Upper lobe of left lung (tissue), 4 donors: ENCODE measurements at regions not wholly inside any gene's neighbourhood (a gene's known extent, or its start where the extent isn't known, plus 50 kb on each side); places are given as distances from the start of the nearest gene placed in this dataset.

Experiments used
- CTCF ChIP-seq, 6 experiments: fragments of 450-650 bp in 4 of 6; fragments of 200-600 bp in 2 of 6; sonication (generic) in 2 of 6; IDR thresholded peaks; one replicate each; pipeline ENCODE4 v1.5.1; 2016 to 2019; ENCODE audit warnings: antibody characterized with exemption in 6 of 6
- EP300 ChIP-seq, 4 donors: sonication (generic); formaldehyde crosslinking; IDR thresholded peaks; one replicate each; pipeline ENCODE4 v1.5.1; 2017; ENCODE audit warnings: antibody characterized with exemption in 4 of 4, control low read depth in 2 of 4
- POLR2A ChIP-seq, 4 donors: fragments of 450-650 bp; IDR thresholded peaks; one replicate each; pipeline ENCODE4 v1.5.1; 2016 to 2017; ENCODE audit warnings: antibody characterized with exemption in 4 of 4, mild to moderate bottlenecking in 2 of 4

GRCh38 chr15:96054621-96055020 is 275.9 kb upstream of the NR2F2 start:
- TF ChIP-seq EP300 (IDR thresholded peaks at IDR 0.05): no peak
- no peak for TF ChIP-seq CTCF (IDR thresholded peaks at IDR 0.05)
- no peak for TF ChIP-seq POLR2A (IDR thresholded peaks at IDR 0.05)
